Spleen (tissue), 11 donors: ENCODE measurements at regions not wholly inside any gene's neighbourhood (a gene's known extent, or its start where the extent isn't known, plus 50 kb on each side); places are given as distances from the start of the nearest gene placed in this dataset.

Source experiments
- DNase-seq: peaks from one replicate; pipeline ENCODE4 v3.0.0-alpha.2; 2020
- H3K27ac ChIP-seq, 8 donors: fragments of 200-600 bp; sonication (generic) in 7 of 8; 1 replicate in 4 of 8; 2 replicates in 4 of 8; pipeline versions ENCODE4 v1.5.0 to v1.8.0; 2016 to 2021; ENCODE audit warnings: inconsistent platforms in 4 of 8, mild to moderate bottlenecking in 4 of 8, moderate library complexity in 1 of 8
- H3K27me3 ChIP-seq, 7 donors: fragments of 200-600 bp; sonication (generic) in 6 of 7; replicated peaks in 1 of 7; 1 replicate in 4 of 7; 2 replicates in 3 of 7; pipeline versions ENCODE4 v1.5.0 to v1.8.0; 2016 to 2021; ENCODE audit warnings: inconsistent platforms in 3 of 7, mild to moderate bottlenecking in 1 of 7
- H3K36me3 ChIP-seq, 6 donors: fragments of 200-600 bp; sonication (generic) in 5 of 6; 1 replicate in 4 of 6; 2 replicates in 2 of 6; pipeline versions ENCODE4 v1.5.0 to v1.8.0; 2016 to 2021; ENCODE audit warnings: inconsistent platforms in 2 of 6
- H3K4me1 ChIP-seq, 6 donors: fragments of 200-600 bp; sonication (generic) in 5 of 6; 1 replicate in 3 of 6; 2 replicates in 3 of 6; pipeline versions ENCODE4 v1.5.0 to v1.8.0; 2016 to 2021; ENCODE audit warnings: inconsistent platforms in 3 of 6
- H3K4me3 ChIP-seq, 8 donors: fragments of 200-600 bp; sonication (generic) in 7 of 8; 1 replicate in 4 of 8; 2 replicates in 4 of 8; pipeline versions ENCODE4 v1.5.0 to v1.8.0; 2016 to 2021; ENCODE audit warnings: inconsistent platforms in 4 of 8, mild to moderate bottlenecking in 4 of 8, moderate library complexity in 2 of 8
- H3K9me3 ChIP-seq, 8 donors: fragments of 200-600 bp; sonication (generic) in 7 of 8; 1 replicate in 4 of 8; 2 replicates in 4 of 8; pipeline versions ENCODE4 v1.5.0 to v1.8.0; 2016 to 2021; ENCODE audit warnings: inconsistent platforms in 4 of 8
- POLR2A ChIP-seq, 3 donors: fragments of 450-650 bp; IDR thresholded peaks; one replicate each; pipeline ENCODE4 v1.5.1; 2017; ENCODE audit warnings: antibody characterized with exemption in 3 of 3, mild to moderate bottlenecking in 1 of 3
- POLR2AphosphoS5 ChIP-seq, 3 donors: sonication (generic); formaldehyde crosslinking; IDR thresholded peaks; one replicate each; pipeline ENCODE4 v1.5.1; 2017; ENCODE audit warnings: antibody characterized with exemption in 3 of 3
- WGBS, 5 donors: extraction: QIAGEN DNeasy Blood & Tissue Kit in 3 of 5; methylation state at CpG; one replicate each; pipeline versions ENCODE4 v1.1.5 to v1.1.7; 2013 to 2018; 5-methylcytosine and 5-hydroxymethylcytosine counted together
- intact Hi-C: fragments of 100-400 bp; cut with DNase I; formaldehyde crosslinking; loops from one replicate; pipeline ENCODE4 v1.15.0; 2023; ENCODE audit warnings: low total_unique reads
- TF ChIP-seq, protein P1 (sequence below), 11 experiments: fragments of 200-600 bp in 7 of 11; fragments of 450-650 bp in 4 of 11; sonication (generic) in 4 of 11; IDR thresholded peaks in 8 of 11; conservative IDR thresholded peaks in 3 of 11; 1 replicate in 7 of 11; 2 replicates in 4 of 11; pipeline versions ENCODE4 v1.4.0 to v1.8.0; 2016 to 2021; ENCODE audit warnings: antibody characterized with exemption in 11 of 11, inconsistent platforms in 4 of 11, mild to moderate bottlenecking in 1 of 11
- donor health status: healthy with polysubstance abuse.
- donor health status: DM: no; HTN: no; CAD: no; lungs with moderate emphysema.
- donor health status: DM: no; HTN: no; CAD: no.
- donor health status: Bipolar disorder and iron deficiency.
- donor health status: healthy.
- donor health status: DM: no; HTN: no; CAD: no.
- donor health status: DM: yes; HTN: yes; CAD: no.

DNA sequence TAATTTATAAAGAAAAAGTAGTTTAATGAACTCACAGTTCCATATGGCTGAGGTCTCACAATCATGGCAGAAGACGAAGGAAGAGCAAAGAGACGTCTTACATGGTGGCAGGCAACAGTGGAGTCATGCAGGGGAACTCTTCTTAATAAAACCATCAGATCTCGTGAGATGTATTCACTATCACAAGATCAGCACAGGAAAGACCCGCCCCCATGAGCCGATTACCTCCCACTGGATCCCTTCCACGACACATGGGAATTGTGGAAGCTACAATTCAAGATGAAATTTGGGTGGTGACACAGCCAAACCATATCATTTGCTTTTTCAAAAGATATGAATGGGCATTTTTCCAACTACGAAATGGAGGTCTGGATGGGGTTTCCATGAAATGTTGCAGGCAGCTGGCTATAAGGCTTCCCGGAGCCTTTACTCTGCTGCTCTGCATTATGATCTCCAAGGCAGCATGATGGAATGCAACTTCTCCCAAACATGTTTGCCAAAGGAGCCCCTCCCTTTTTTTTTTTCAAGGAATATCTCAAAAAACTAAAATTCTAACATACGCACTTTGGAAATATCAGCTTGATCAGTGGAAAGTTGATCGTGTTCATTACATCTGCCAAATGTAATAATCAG, 189.7 kb downstream of the MEX3B start:
- TF ChIP-seq POLR2AphosphoS5 (IDR thresholded peaks at IDR 0.05) (no peak), POLR2A (IDR thresholded peaks at IDR 0.05) (no peak)
- TF ChIP-seq, protein P1, sequence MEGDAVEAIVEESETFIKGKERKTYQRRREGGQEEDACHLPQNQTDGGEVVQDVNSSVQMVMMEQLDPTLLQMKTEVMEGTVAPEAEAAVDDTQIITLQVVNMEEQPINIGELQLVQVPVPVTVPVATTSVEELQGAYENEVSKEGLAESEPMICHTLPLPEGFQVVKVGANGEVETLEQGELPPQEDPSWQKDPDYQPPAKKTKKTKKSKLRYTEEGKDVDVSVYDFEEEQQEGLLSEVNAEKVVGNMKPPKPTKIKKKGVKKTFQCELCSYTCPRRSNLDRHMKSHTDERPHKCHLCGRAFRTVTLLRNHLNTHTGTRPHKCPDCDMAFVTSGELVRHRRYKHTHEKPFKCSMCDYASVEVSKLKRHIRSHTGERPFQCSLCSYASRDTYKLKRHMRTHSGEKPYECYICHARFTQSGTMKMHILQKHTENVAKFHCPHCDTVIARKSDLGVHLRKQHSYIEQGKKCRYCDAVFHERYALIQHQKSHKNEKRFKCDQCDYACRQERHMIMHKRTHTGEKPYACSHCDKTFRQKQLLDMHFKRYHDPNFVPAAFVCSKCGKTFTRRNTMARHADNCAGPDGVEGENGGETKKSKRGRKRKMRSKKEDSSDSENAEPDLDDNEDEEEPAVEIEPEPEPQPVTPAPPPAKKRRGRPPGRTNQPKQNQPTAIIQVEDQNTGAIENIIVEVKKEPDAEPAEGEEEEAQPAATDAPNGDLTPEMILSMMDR (IDR thresholded peaks at IDR 0.05 in 8 of 11, conservative IDR thresholded peaks at IDR 0.05 in 3 of 11): no peak
- H3K36me3 ChIP-seq: no peaks in the 10 kb centered on the region
- no peak overlapping the region for H3K4me3 ChIP-seq
- no peaks in the 10 kb centered on the region for H3K27me3 ChIP-seq
- WGBS, 5 donors: 83 to 93% (median 92%) methylated on average over 10 of the region's 10 CpGs
- intact Hi-C loops: no loop called here
- DNase-seq: no peak
- H3K9me3 ChIP-seq: no peaks in the 10 kb centered on the region
- no peak overlapping the region for H3K27ac ChIP-seq
- H3K4me1 ChIP-seq: no peaks in the 10 kb centered on the region

DNA sequence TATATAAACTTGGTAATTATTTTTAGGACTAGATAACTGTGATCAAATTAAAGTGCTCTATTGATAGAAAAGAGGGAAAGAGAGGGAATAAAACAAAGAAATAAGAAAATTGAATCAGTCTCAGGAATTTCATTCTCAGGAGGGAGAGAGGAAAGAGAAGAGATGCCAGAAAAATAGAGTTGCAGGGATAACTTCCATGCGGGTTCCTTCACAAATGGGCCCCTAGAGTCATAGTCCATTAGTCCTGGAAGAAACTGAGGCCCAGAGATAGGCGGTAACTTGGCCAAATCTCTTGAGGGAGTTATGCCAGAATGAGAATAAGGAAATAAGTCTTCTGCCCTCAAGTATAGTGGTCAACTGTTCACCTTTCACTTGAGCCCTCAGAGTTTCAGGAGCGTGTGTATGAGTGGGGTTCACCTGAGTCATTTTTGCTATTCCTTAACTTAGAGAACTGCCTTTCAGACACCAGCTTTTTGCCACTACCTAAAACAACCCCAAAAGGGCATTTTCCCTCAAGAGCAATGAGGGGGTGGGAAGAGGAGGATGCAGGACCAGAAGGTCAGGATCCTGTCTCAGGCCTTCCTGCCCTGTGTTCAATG, 192.6 kb downstream of the MEX3B start:
- no peak overlapping the region for H3K4me3 ChIP-seq
- intact Hi-C loops: no loop called here
- TF ChIP-seq POLR2A (IDR thresholded peaks at IDR 0.05) (no peak), POLR2AphosphoS5 (IDR thresholded peaks at IDR 0.05) (no peak)
- TF ChIP-seq, protein P1 (IDR thresholded peaks at IDR 0.05 in 8 of 11, conservative IDR thresholded peaks at IDR 0.05 in 3 of 11): no peak
- no peak for DNase-seq
- no peaks in the 10 kb centered on the region for H3K36me3 ChIP-seq
- H3K27me3 ChIP-seq: no peaks in the 10 kb centered on the region
- WGBS, 5 donors: 82 to 97% (median 93%) methylated on average over 3 of the region's 3 CpGs
- no peaks in the 10 kb centered on the region for H3K9me3 ChIP-seq
- no peak overlapping the region for H3K27ac ChIP-seq
- H3K4me1 ChIP-seq: no peaks in the 10 kb centered on the region

DNA sequence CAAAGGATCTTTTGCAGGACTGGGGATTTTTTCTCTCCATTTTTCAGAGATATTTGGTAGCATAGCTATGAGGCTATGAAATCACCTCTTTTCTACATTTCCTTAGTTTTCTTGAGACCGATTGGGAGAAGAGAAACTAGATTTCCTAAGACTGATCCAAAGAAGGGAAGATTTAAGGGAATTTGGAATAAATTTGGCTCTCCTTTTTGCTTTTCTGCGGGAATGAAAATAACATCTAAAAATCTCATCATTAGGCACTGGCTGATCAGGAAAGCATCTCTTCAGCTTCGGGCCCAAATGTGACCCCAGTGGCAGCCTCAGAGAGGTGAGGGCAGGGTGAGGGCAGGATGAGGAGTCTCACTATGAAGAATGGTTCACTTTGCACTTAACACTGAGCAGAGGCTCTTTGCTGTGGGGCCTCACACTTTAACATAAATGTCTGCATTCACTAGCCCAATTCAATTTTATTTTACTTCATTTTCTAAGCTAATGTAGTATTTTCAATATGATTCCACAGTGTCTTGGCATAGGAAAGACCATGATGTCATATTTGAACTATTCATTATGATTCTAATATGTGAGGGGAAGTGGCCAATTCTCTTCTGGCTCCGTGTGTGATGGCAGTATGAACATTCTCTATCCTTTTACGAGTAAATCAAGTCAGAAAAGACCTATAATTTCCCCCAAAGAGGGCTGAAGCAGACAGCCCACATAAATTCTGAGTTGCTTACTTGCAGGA, 193.2 kb downstream of the MEX3B start:
- no peak overlapping the region for H3K27ac ChIP-seq
- no peaks in the 10 kb centered on the region for H3K4me1 ChIP-seq
- intact Hi-C loops: no loop called here
- no peaks in the 10 kb centered on the region for H3K9me3 ChIP-seq
- no peaks in the 10 kb centered on the region for H3K36me3 ChIP-seq
- WGBS, 5 donors: 56 to 85% (median 74%) methylated on average over 5 of the region's 5 CpGs
- DNase-seq: no peak
- H3K27me3 ChIP-seq: no peaks in the 10 kb centered on the region
- TF ChIP-seq, protein P1 (IDR thresholded peaks at IDR 0.05 in 8 of 11, conservative IDR thresholded peaks at IDR 0.05 in 3 of 11): no peak
- TF ChIP-seq POLR2A (IDR thresholded peaks at IDR 0.05) (no peak), POLR2AphosphoS5 (IDR thresholded peaks at IDR 0.05) (no peak)
- no peak overlapping the region for H3K4me3 ChIP-seq

DNA sequence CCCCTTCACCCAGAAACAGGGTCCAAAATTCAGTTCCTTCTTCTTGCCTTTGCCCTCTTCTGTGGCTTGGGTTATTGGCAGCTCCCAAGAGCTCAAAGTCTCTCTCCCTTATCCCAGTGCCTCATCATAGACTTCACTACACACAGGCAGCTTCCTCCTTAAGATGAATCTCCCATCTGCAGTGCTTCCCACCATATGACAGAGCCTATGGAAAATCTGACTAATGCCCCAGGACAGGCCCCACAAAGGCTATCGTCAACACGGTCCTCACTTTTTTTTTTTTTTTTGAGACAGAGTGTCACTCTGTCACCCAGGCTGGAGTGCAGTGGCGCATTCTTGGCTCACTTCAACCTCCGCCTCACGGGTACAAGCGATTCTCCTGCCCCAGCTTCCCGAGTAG, 194.1 kb downstream of the MEX3B start:
- TF ChIP-seq POLR2A (IDR thresholded peaks at IDR 0.05) (no peak), POLR2AphosphoS5 (IDR thresholded peaks at IDR 0.05) (no peak)
- TF ChIP-seq, protein P1 (IDR thresholded peaks at IDR 0.05 in 8 of 11, conservative IDR thresholded peaks at IDR 0.05 in 3 of 11): no peak
- no peak for DNase-seq
- H3K4me1 ChIP-seq: no peaks in the 10 kb centered on the region
- H3K9me3 ChIP-seq: no peaks in the 10 kb centered on the region
- no peak overlapping the region for H3K27ac ChIP-seq
- 75 to 90% (median 86%) methylated on average over 7 of the region's 7 CpGs for WGBS, 5 donors
- no peaks in the 10 kb centered on the region for H3K27me3 ChIP-seq
- H3K36me3 ChIP-seq: no peaks in the 10 kb centered on the region
- intact Hi-C loops: no loop called here
- no peak overlapping the region for H3K4me3 ChIP-seq
